GM23338 (cell line): ENCODE measurements at regions not wholly inside any gene's neighbourhood (a gene's known extent, or its start where the extent isn't known, plus 50 kb on each side); places are given as distances from the start of the nearest gene placed in this dataset.

Experiments used
- ATAC-seq: fragments of 200-7000 bp; cut with Tn5 transposase; 3 replicates; pipeline ENCODE4 v1.9.1; 2020
- DNase-seq: peaks from one replicate; pipeline ENCODE4 v3.0.0-alpha.2; 2015; ENCODE audit warnings: low spot score
- H2AFZ ChIP-seq: fragments of 200-600 bp; sonication (generic); 2 replicates; pipeline ENCODE4 v1.8.0; 2016; ENCODE audit warnings: antibody characterized with exemption, mild to moderate bottlenecking, moderate library complexity
- H3F3A ChIP-seq: fragments of 200-600 bp; sonication (generic); replicated peaks from 2 replicates; pipeline ENCODE4 v1.8.0; 2017; ENCODE audit warnings: antibody characterized with exemption, mixed run types, low read depth
- H3K27ac ChIP-seq: fragments of 200-600 bp; sonication (generic); 2 replicates; pipeline ENCODE4 v1.6.1; 2016; ENCODE audit warnings: low read depth
- H3K27me3 ChIP-seq: fragments of 200-600 bp; sonication (generic); 2 replicates; pipeline ENCODE4 v1.8.0; 2016; ENCODE audit warnings: mild to moderate bottlenecking, mixed run types, moderate library complexity; ENCODE audit not compliant: insufficient read depth
- H3K36me3 ChIP-seq: fragments of 200-600 bp; sonication (generic); 2 replicates; pipeline ENCODE4 v1.8.0; 2016; ENCODE audit warnings: mild to moderate bottlenecking; ENCODE audit not compliant: insufficient read depth
- H3K4me1 ChIP-seq: fragments of 200-600 bp; sonication (generic); 2 replicates; pipeline ENCODE4 v1.8.0; 2016; ENCODE audit warnings: mild to moderate bottlenecking, moderate library complexity; ENCODE audit not compliant: insufficient read depth
- H3K4me2 ChIP-seq: fragments of 200-600 bp; sonication (generic); 2 replicates; pipeline ENCODE4 v1.7.1; 2017; ENCODE audit warnings: mixed run types
- H3K4me3 ChIP-seq: fragments of 200-600 bp; sonication (generic); 2 replicates; pipeline ENCODE4 v1.6.1; 2016; ENCODE audit warnings: mixed run types
- H3K79me2 ChIP-seq: fragments of 200-600 bp; sonication (generic); replicated peaks from 2 replicates; pipeline ENCODE4 v1.8.0; 2017; ENCODE audit warnings: mild to moderate bottlenecking; ENCODE audit not compliant: insufficient read depth
- H3K9me2 ChIP-seq: fragments of 200-600 bp; sonication (generic); 2 replicates; pipeline ENCODE4 v1.8.0; 2017; ENCODE audit not compliant: insufficient read depth
- H4K20me1 ChIP-seq: fragments of 200-600 bp; sonication (generic); replicated peaks from 2 replicates; pipeline ENCODE4 v1.8.0; 2017; ENCODE audit warnings: mild to moderate bottlenecking; ENCODE audit not compliant: insufficient read depth
- H3K27ac Mint-ChIP-seq: 2 replicates; pipeline ENCODE4 v1.8.0; 2020; ENCODE audit warnings: inconsistent platforms, mild to moderate bottlenecking, moderate library complexity, mixed read lengths
- H3K27me3 Mint-ChIP-seq: 3 replicates; pipeline ENCODE4 v1.8.0; 2022; ENCODE audit warnings: low read depth, mild to moderate bottlenecking, moderate library complexity, mixed read lengths, inconsistent platforms; ENCODE audit not compliant: insufficient read depth, poor library complexity
- H3K36me3 Mint-ChIP-seq: 3 replicates; pipeline ENCODE4 v1.8.0; 2021; ENCODE audit warnings: low read depth, mild to moderate bottlenecking, inconsistent platforms, moderate library complexity, mixed read lengths
- H3K4me1 Mint-ChIP-seq: 3 replicates; pipeline ENCODE4 v1.8.0; 2020; ENCODE audit warnings: mild to moderate bottlenecking, inconsistent platforms, mixed read lengths
- H3K4me3 Mint-ChIP-seq: 3 replicates; pipeline ENCODE4 v1.8.0; 2021; ENCODE audit warnings: moderate library complexity, mild to moderate bottlenecking, inconsistent platforms, mixed read lengths
- H3K9me3 Mint-ChIP-seq: 3 replicates; pipeline ENCODE4 v1.8.0; 2020; ENCODE audit warnings: moderate library complexity, mild to moderate bottlenecking, inconsistent platforms, mixed read lengths
- CTCF ChIP-seq, 2 experiments: fragments of 200-600 bp in 1 of 2; sonication (generic) in 1 of 2; conservative IDR thresholded peaks; 2 replicates each; pipeline versions ENCODE4 v1.5.1 to v1.6.1; 2016 to 2017; ENCODE audit warnings: antibody characterized with exemption in 2 of 2, low read depth in 2 of 2, mild to moderate bottlenecking in 2 of 2, moderate library complexity in 1 of 2
- EZH2phosphoT487 ChIP-seq: fragments of 200-600 bp; sonication (generic); IDR thresholded peaks from one replicate; pipeline ENCODE4 v1.8.1; 2018; ENCODE audit warnings: antibody characterized with exemption; ENCODE audit not compliant: unreplicated experiment
- NANOG ChIP-seq: IDR thresholded peaks from 2 replicates; pipeline ENCODE4 v1.6.1; 2016; ENCODE audit warnings: antibody characterized with exemption, borderline replicate concordance
- REST ChIP-seq: IDR thresholded peaks from one replicate; pipeline ENCODE4 v1.6.1; 2018; ENCODE audit warnings: antibody characterized with exemption; ENCODE audit not compliant: unreplicated experiment
- STAT1 ChIP-seq: IDR thresholded peaks from one replicate; pipeline ENCODE4 v1.6.1; 2016; ENCODE audit warnings: antibody characterized with exemption; ENCODE audit not compliant: unreplicated experiment
- ZNF114 ChIP-seq: fragments of 250-450 bp; sonication (Bioruptor Pico); IDR thresholded peaks from 2 replicates; pipeline ENCODE4 v1.5.0; 2020; ENCODE audit warnings: mild to moderate bottlenecking, moderate library complexity
- ZNF462 ChIP-seq: fragments of 250-450 bp; sonication (Bioruptor Pico); IDR thresholded peaks from 2 replicates; pipeline ENCODE4 v1.5.0; 2020; ENCODE audit warnings: mild to moderate bottlenecking, moderate library complexity

GRCh38 chr18:4750393-4751346 is 295.6 kb upstream of the DLGAP1 start (continued):
- no peak for TF ChIP-seq REST

GRCh38 chr18:4748975-4749374 is 293.9 kb upstream of the DLGAP1 start:
- Histone ChIP-seq H3K36me3 (no peaks in the 10 kb centered on the region), H3F3A (no peaks in the 10 kb centered on the region), H3K27me3 (no peaks in the 10 kb centered on the region), H3K4me2 (no peak overlapping the region), H4K20me1 (no peaks in the 10 kb centered on the region), H3K27ac (no peak overlapping the region), H3K4me3 (no peak overlapping the region), H3K9me2 (0 out of 2 replicates have a peak, but pooled peaks cover 7% of the 10 kb centered on the region), H2AFZ (no peak overlapping the region), H3K4me1 (no peaks in the 10 kb centered on the region), H3K79me2 (no peaks in the 10 kb centered on the region)
- peak; percentile 61 for ATAC-seq
- Mint-ChIP-seq H3K27ac (no peak overlapping the region), H3K27me3 (no peaks in the 10 kb centered on the region), H3K4me3 (no peak overlapping the region), H3K9me3 (peaks cover 16% of the 10 kb centered on the region), H3K4me1 (no peaks in the 10 kb centered on the region), H3K36me3 (peaks cover 3% of the 10 kb centered on the region; the same call in 2 of the 3 replicates)
- no peak for TF ChIP-seq ZNF114 (CRISPR knock-in tag)
- TF ChIP-seq CTCF (conservative IDR thresholded peaks at IDR 0.05; ENCODE audit: low read depth in 2 of 2): no peak
- TF ChIP-seq STAT1: no peak
- TF ChIP-seq ZNF462 (CRISPR knock-in tag): no peak
- no peak for TF ChIP-seq REST
- no peak for TF ChIP-seq NANOG
- no peak for TF ChIP-seq EZH2phosphoT487
- no peak for DNase-seq
